NCI-H1092 (cell line): ENCODE measurements at regions not wholly inside any gene's neighbourhood (a gene's known extent, or its start where the extent isn't known, plus 50 kb on each side); places are given as distances from the start of the nearest gene placed in this dataset.
"Not testable (repeated sequence)": the region's sequence is repeated elsewhere in the genome, so short reads cannot be mapped to it uniquely, and the experiment has no call there.

Experiments
- DNase-seq: peaks from one replicate; lab custom pipeline; 2025; lab: John Stamatoyannopoulos, UW

DNA sequence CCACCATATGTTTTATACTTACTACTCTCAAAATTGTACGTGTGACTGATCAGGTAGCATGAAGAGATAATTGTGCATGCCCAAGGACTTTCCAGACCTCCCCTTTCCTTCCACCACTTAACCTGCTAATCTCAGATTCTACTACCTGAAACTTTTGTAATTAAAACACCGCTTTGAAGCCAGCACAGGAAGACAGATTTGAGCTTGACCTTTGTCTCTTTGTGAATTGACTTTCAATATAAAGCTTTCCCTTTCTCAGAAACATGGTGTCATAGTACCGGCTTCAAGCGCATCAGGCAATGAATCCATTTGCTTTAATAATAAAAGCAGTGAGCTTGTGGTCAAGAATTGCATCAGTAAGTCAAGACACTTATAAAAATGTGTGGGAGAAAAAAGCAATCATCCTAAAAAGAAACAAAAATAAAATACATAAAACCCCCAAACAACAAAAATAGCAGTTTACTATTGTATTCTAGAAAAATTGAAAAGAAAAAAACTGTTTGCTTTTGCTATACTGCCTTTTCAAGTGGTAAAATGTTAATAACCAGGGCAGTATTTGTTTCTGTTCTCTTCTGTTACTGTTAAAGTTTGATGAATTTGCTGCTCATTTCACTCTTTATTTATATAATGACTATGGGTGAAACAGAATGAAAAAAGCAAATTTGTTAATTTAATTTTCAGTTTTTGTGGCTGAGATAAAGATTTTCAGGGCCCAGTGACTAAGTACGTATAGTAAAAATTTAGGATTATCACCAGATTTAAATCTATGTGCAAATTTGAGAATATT lies 2075.3 kb downstream of the PCDH9 start:
- no peak for DNase-seq

DNA sequence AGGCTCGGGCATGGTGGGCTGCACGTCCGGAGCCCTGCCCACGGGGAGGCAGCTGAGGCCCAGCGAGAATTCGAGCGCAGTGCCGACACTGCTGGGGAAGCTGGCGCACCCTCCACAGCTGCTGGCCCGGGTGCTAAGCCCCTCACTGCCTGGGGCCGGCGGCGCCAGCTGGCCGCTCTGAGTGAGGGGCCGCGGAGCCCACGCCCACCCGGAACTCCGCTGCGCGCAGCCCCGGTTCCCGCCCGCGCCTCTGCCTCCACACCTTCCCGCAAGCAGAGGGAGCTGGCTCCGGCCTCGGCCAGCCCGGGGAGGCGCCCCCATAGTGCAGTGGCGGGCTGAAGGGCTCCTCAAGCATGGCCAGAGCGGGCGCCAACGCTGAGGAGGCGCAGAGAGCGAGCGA lies 2080.4 kb downstream of the PCDH9 start:
- DNase-seq, result no peak

DNA sequence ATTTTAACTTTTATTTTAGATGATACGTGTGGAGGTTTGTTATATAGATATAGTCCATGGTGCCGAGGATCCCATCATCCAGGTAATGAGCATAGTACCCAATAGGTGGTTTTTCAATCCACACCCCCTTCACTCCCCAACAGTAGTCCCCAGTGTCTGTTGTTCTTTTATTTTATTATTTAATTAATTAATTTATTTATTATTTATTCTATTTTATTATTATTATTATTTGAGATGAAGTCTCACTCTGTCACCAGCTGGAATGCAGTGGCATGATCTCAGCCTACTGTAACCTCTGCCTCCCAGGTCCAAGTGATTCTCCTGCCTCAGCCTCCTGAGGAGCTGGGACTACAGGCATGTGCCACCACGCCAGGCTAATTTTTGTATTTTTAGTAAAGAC lies 2086.2 kb downstream of the PCDH9 start:
- no peak for DNase-seq

DNA sequence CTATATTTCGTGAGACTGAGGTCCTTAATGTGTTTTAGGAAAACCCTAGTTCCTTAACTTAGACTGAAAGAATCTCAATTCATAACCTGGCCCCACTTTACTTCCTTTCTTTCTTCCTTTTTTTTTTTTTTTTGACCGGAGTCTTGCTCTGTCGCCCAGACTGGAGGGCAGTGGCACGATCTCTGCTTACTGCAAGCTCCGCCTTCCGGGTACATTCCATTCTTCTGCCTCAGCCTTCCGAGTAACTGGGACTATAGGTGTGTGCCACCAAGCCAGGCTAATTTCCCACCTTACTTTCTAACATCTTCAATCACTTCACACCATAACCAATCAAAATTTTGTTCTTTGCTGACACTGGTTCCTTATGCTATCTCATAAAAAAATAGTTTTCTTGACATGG lies 2097.0 kb downstream of the PCDH9 start:
- DNase-seq, result no peak

- DNase-seq, result no peak
Observed at GRCh38 chr13:65125236-65125635, 2104.9 kb downstream of the PCDH9 start.

GRCh38 chr13:65112531-65112941 lies 2117.6 kb downstream of the PCDH9 start:
- DNase-seq, result no peak

DNA sequence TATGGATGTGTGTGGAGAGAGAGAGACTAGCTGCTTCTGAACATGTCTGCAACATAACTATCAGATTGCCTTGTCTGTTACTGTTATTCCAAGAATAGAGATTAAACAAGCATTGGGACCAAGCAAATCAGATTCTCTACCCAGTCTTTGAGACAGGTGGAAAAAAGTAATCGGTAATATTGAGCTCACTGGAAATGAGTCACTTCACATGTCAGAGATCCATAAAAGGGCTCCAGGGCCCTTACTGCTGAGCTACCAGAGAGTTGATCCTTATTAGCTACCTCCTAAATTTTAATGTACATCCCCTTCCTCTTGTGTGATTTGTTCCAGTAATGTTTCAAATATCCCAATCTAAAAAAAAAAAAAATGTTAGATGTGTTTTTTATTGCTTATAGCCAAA lies 2118.0 kb downstream of the PCDH9 start:
- no peak for DNase-seq

GRCh38 chr13:65111223-65111622 lies 2118.9 kb downstream of the PCDH9 start:
- DNase-seq, result no peak

DNA sequence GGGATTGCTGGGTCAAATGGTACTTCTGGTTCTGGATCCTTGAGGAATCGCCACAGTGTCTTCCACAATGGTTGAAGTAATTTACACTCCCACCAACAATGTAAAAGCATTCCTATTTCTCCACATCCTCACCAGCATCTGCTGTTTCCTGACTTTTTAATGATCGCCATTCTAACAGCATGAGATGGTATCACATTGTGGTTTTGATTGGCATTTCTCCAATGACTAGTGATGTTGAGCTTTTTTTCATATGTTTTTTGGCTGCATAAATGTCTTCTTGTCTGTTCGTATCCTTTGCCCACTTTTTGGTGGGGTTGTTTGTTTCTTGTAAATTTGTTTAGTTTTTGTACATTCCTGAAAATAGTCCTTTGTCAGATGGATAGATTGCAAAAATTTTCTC lies 2125.7 kb downstream of the PCDH9 start:
- not testable (repeated sequence) for DNase-seq

GRCh38 chr13:65103351-65103750 lies 2126.8 kb downstream of the PCDH9 start:
- no peak for DNase-seq

DNA sequence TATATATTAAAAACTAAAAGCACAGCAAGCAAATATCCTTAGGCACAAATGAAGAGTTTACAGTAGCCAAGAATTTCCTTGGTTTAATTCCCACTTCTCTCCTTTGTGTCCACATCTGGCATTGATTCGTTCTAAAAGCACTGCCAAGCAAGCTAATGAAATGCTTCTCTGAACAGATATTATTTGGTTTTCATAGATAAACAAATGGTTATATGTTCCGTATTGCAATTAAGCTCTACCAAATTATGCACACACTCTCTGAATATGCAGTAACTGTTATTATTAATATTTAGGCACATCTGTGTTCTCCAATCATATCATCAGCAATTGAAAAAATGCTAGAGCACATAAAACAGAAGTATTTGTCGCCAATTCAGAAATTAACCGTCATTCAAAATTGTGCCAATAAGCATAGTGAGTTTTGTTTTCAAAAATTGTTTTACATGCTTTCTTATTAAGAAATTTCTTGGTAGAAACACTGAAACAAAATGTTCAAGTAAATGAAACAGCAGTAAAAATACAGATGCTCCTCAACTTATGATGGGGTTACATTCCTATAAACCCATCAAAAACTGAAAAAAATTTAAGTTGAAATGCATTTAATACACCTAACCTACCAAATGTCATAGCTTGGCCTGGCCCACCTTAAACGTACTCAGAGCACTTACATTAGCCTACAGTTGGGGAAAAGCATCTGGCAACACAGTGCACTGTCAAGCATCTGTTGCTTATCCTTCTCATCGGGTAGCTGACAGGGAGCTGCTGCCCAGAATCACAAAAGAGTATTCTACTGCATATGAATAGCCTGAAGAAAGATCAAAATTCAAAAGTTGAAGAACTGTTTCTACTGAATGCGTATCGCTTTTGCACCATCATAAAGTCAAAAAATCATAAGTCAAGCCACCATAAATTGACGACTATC lies 2134.7 kb downstream of the PCDH9 start:
- no peak for DNase-seq

DNA sequence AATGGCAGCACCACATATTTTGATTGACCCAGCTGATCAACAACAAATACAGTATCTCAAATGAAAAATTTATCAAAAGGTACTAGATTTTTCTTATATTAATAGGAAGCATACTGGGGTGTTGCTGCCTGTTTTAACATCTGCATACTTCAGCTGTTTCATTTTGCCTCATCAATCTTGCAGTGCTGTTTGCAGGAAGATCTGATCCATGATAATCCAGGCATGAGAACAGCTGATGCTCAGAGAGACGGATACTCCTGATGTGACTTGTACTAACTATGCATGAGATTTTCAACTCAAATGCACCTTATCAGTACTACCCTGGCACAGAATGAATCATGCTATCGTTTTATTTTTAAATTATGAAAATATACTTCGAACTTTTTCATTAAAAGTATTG lies 2136.8 kb downstream of the PCDH9 start:
- no peak for DNase-seq

DNA sequence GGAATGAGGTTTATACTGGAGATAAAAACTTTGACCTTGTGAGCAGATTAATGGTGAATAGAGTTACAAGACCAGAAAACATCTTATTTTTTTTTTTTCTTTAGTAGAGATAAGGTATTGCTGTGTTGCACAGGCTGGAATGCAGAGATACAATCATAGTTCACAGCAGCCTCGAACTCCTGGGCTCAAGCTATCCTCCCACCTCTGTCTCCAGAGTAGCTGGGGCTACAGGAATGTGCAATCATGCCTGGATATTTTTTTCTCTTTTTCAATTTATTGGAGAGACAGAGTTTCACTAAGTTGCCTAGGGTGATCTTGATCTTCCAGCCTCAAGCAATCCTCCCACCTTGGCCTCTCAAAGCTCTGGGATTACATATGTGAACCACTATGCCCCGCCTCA lies 2139.1 kb downstream of the PCDH9 start:
- DNase-seq, result no peak

- DNase-seq, result no peak
Observed at GRCh38 chr13:65090186-65090585, 2139.9 kb downstream of the PCDH9 start.

- DNase-seq, result no peak
Observed at GRCh38 chr13:65088906-65089305, 2141.2 kb downstream of the PCDH9 start.

GRCh38 chr13:65085977-65086376 lies 2144.2 kb downstream of the PCDH9 start:
- DNase-seq, result no peak

GRCh38 chr13:65074248-65074647 lies 2155.9 kb downstream of the PCDH9 start:
- no peak for DNase-seq

GRCh38 chr13:65064967-65065366 lies 2165.2 kb downstream of the PCDH9 start:
- no peak for DNase-seq

DNA sequence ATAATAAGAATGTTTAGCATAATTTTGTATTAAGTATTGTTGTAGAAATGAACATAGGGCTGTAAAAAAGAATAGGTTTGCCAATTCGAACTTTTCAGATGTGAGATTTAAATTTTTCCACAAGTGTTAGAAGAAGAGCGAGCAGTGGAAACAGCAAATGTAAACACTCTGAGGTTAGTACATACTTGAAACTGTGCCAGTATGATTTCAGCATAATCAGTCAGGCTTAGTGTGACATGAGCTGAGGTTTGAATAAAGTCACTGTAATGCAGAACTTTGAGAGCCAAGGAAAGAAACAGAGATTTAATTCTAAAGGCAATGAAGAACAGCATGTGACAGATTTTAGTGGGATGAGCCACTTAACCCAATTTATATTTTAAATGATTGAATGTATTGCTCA lies 2166.4 kb downstream of the PCDH9 start:
- DNase-seq, result no peak

DNA sequence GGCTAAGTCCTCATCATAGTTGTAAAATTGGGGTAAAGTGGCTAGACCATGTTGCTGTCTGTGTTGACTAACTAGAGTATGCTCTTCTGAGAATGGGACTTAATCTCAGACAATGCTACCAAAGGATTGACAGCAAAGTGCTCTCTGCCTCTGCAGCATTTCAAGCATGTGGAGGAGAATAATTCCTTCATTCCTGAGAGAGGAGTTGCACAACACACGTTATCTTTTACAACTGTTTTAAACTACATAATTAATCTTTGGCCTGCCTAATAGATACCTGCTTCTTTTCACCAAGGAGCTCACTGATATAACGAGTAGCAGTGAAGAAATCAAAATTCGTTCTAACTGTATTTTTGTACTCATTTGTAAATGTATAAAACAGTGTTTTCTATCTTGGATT lies 2172.2 kb downstream of the PCDH9 start:
- no peak for DNase-seq

- DNase-seq, result no peak
Observed at GRCh38 chr13:65054277-65054676, 2175.9 kb downstream of the PCDH9 start.

DNA sequence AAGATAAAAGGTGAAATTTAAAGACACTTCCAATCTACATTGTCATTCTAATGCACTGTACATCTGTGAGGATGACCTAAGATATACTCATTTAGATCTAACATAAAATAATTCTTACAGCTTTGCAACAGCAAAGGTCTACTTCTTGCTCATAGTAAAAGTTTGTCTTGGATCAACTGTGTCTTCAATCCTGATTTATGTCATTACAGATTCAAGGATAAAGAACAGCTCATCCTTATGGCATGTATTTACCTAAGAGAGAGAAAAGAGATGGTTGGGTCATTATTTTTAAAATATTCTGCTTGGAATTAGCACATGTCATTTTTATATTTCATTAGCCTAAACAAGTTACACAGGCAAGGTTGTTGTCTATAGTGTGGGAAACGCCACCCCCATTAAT lies 2193.1 kb downstream of the PCDH9 start:
- DNase-seq, result no peak

DNA sequence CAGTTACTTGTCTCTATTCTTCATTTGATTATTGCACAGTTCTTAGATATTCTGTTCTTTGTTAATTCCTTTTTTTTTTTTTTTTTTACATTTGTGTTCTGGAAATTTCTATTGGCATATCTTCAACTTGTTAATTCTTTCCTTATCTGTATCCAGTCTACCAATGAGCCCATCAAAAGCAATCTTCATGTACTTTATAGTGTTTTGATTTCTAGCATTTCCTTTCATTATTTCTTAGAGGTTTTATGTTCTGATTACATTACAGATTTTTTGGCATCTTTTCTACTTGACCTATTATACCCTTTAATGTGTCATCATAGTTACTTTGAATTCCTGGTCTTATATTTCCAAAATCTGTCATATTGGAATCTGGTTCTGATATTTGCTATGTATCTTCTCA lies 2194.8 kb downstream of the PCDH9 start:
- no peak for DNase-seq
